GM21367 (cell line): ENCODE measurements at regions not wholly inside any gene's neighbourhood (a gene's known extent, or its start where the extent isn't known, plus 50 kb on each side); places are given as distances from the start of the nearest gene placed in this dataset.

ENCODE experiments used
- ATAC-seq: cut with Tn5 transposase; IDR thresholded peaks from one replicate; pipeline ENCODE4 v1.9.1; 2021; ENCODE audit not compliant: unreplicated experiment

DNA sequence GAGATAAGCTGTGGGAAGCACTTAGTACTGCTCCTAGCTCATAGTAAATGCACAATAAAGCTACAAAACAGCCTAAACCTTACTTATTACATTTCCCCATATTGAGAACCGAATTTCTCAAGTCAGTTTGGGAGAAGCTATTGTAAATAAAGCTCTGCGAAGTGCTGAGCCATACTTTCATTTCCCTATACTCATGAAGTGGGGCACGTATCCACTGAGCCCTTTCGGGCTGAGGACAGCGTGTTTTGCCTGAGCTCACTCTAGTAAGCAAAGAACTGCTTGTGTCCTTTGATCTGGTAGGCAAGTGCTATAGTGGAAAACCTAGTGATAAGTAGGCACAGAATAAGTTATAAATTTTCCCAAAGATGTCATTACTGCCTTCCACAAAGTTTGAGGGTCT, 165.0 kb downstream of the RSL24D1 start:
- ATAC-seq: no peak

DNA sequence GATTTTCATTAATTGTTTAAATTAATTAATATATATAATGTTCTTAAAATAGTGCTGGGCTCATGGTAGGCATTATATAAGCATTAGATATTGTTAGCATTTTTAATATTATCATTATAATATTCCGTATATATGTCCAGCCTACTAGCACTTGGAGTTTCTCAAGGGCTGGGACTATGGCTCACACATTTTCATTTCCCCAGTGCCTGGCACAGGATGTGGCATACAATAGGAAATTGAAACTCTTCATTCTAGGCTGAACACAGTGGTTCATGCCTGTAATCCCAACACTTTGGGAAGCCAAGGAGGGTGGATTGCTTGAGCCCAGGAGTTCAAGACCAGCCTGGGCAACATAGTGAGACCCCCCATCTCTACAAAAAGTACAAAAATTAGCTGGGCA, 170.4 kb downstream of the RSL24D1 start:
- no peak for ATAC-seq

DNA sequence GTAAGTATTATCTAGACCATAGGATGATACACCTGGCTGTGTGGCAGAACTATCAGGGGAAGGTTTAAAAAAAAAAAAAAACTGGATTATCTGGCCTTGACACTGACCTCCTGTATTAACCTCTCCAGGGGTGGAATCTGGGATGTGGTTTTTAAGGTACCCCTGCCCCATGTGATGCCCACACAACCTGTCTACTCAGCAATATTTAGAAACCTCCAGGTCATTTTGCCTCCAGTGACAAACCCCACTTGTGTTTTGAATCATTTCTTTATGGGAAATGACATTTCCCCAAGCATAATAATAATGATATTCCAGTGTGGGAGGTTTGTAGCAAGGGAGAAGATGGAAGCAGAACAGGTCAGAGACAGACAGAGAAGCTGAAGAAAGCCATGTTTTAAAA, 179.1 kb downstream of the RSL24D1 start:
- no peak for ATAC-seq

DNA sequence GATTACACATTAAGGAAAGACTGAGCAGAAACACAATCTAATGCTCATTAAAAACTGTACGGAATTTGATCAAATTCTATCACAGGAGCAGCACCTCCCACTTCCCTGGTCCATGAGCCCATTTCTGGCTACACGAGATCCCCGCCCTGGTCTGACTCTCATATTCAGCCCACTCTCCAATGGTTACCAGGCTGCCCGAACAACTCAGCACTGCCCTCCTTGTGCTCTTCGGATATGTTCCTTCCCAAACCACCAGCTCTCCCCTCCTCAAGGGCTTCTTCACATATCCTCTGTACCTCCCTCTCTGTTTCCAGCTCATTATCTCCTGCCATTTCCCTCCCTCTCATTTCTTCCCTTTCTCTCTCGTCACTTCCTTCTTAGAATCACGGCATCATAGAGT, 180.5 kb downstream of the RSL24D1 start:
- no peak for ATAC-seq

DNA sequence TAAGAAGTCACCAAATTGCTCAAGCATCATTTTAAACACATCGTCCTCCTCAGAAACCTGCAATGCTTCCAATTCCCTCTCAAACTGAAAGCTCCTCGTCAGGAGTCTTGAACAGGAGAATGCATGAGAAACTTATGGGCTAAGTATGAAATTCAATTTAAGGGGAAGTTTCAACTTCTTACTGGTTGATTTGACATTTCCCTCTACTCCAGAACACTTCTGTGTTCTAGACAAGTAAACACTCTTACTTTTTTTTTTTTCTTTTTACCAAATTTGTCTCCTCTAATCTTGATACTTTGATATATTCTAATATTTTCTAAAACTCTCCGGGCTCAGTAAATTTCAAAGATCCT, 181.7 kb downstream of the RSL24D1 start:
- no peak for ATAC-seq

DNA sequence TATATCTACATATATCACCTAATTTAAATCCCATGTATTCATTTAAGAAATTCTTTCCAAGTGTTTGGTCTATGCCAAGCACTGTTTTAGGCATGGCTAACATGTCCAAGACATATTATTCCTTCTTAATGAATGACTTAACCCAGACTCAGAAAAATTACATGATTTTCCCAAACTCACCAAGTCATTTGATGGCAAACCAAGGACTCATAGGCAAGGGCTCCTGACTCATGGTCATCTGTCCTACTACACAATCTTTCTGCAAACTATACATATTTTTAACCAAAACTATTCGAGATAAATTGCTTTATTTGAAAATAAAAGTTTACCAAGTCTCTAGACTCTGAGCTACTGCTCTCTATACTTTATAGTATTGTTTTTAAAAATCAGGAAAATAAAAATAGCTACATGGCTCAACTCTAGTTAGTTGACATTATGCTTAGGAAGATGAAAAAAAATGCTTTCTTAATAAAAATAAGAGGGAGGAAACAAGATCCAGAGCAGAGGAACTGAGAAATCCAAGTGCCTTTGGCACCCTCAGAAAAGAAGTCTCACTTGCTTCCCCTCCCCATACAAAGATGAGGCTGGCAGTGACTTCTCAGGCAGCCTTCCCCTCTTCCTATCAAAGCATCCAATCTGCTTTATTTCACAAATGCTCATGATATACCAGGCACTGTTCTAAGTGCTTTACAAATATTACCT, 182.2 kb downstream of the RSL24D1 start:
- ATAC-seq: no peak

DNA sequence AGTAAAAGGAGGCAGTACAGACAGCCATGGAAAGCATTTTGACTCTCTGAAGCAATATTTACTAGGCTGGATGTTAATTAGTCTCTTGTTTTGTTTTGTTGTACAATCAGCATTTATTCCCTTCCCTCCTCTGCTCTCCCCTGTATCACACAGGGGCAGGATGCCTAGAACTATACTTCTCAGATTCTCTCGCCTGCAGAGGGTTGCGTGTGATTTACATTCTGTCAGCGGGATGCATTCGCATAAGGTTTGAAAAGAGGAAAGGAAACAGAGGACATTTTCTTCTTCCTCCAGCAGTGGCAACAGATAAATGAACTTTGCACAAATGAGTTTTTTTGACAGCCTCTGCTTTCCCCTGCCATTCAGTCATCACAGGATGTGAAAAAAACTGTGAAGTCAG, 188.3 kb downstream of the RSL24D1 start:
- no peak for ATAC-seq

DNA sequence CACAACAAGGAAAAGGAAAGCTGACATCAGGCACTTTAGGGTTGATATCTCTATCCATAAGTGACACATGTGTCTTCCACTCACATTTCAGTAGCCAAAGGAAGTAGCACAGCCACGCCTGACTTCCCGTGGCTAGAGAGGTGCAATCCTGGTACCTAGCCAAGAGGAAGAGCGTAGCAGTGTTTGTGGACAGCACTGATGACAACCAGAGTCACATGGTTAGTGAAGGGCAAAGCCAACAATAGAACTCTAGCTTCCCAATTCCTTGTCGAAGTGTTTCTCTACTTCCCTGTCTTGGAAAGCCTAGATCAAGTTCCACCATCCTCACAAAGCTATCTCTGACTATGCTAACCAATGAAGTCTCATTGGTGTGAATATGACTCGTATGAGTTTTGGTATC, 189.2 kb downstream of the RSL24D1 start:
- ATAC-seq: no peak

DNA sequence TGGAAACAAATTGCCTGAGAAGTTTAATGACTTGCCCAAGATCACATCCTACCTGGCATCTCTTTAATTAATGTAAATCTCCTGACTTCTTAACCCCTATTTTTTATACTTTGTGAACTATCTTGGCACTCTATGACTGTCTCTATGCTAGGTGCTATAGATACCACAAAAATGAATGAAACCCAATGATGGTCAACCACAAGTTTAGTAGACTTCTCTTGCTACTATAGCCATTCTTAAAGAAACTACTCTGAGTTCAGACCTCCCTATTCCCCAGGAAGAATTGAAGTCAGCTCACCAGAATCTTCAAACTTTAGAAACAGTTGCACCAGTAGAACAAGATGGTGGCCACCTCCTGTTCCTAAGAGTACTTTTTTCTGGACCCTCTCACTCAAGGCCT, 191.1 kb downstream of the RSL24D1 start:
- no peak for ATAC-seq

DNA sequence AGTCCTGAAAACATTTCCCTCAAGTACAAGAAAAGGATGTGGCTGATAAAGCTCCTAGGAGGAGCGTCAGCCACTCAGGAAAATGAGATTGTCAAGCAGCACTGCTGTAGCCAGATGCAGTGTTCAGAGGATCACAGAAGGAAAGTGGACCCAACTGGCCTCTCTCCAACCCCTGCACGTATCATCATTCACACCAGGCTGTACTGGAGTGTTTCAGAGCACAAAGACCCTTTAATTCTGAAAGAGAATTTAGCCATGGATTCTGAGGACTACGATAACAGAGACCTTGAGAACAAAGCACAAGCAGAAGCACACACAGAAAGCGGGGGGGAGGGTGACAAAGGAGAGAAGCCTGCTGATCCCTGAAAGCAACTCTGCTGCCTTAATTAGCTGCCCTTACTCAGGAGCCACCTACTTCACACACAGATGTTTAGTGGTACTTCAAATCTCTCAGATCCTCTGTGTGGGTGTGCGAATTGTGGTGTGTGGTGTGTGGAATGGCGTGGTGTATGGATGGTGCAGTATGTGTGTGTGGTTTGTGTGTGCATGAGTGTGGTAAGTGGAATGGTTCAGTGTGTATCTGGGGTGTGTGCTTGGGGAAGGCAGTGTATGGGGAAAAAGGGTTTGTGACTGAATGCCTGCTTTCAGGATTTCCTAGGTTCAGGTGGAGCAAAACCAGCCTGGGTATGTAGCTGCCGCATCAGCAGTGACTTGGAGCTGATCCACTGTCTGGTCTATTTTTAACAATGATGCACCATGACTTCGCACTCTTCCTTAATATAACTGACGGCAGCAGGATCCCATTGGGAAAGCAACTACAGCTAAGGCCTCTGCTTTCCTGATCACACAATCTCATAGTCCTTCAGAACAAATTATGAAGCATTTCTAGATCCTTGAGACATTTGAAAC, 192.5 kb downstream of the RSL24D1 start:
- no peak for ATAC-seq

DNA sequence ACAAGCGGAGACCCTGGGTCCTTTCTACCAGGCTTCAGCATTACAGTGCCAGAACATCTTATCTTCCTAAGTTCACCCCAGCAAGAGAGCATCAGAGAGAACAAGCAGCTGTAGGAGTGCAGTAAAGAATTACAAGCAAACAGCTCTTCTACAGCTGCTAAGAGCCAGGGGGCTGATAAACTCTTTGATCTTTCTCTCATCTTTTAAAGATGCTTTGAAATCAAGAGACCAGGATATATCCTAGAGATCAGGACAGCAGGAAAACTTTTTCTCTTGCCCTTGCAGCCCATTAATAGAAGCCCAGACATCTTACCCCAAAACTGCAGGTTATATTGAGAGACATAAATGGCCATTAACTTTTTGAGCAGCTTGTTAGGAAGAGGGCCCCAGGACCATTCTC, 198.1 kb downstream of the RSL24D1 start:
- ATAC-seq: no peak

DNA sequence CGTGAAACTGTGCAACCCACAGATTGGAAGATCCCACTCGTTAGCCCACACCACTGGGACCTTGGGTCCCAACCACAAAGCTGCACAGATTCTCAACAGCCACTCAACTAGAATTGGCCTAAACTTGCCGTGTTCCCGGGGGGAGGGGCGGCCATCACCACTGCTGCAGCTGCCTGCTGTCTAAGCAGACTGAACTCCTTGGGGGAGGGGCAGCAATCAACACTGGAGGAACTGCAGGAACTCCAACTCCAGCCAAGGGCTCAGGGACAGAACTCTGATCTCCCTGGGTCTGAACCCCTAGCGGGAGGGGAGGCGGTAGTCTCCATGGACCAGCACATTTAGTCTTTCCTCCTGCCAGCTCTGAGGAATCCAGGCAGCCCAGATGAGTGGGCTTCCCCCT, 205.9 kb downstream of the RSL24D1 start:
- no peak for ATAC-seq

DNA sequence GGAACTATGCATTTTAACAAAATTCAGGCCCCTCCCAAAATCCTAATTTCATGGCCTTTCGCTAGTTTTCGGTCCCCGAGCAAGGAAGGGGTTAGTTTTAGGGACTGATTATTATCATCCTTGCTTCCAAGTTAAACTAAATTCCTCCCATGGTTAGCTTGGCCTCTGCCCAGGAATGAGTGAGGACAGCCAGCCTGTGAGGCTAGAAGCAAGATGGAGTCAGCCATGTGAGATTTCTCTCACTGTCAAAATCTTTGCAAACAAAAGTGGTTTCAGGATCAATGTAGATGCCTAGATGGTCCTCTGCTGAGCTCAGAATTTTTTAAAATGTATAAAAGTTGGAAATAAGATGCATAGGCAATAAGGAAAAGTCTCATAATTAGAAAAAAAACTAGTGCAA, 208.9 kb downstream of the RSL24D1 start:
- no peak for ATAC-seq

DNA sequence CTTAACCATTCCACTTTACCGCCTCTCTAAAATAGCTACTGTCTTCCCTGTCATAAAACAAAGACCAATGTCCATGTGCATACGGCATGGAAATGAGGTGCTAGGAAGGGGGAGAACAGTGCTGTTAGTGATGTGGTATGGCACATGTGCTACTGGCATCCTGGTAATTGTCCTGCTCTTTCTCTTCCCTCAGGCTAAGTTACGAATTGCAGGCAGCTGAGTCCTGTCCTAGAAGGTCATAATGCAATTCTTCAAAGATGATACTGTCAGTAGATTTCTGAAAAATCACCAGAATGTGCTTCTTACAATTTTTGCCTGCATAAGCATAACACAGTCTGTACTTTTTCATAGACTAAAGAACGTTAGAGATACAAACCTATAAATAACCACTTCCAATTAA, 216.8 kb downstream of the RSL24D1 start:
- ATAC-seq: no peak

DNA sequence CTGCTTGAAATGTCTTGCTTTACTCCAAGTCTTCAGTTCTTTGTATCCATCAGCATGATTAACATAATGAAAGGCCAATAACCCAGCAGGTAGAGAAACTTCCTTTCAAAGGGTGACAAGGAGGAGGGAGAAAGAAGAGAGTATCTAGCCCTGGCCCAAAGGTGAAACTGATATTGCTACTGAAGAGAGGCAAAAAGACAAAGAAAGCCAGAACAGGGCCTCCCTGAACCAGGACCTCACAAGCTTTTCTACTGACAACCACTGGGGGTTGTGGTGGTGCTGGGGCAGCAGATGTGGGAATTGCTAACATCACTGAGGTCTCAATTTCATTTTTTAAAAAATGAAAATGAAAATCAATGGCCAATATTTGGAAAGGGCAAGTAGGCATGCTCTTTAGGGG, 234.1 kb downstream of the RSL24D1 start:
- no peak for ATAC-seq

DNA sequence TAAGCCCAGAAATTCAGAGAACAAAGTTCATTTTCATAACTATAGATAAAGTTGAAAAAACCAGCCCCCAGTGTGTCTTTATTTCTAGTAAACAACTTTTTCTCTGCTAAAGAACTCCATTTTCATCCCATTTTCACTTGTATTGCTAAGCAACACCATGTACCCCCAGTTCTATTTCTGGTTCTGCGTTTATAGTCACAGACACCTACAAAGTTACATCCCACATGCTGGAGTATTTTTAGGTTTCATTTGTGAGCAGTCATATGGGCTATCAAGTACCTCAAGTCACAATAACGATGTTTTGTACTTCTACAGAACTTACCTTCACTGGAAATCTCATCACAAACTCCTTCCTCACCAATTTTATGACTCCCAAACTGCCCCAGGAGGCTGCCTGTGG, 236.5 kb downstream of the RSL24D1 start:
- no peak for ATAC-seq

DNA sequence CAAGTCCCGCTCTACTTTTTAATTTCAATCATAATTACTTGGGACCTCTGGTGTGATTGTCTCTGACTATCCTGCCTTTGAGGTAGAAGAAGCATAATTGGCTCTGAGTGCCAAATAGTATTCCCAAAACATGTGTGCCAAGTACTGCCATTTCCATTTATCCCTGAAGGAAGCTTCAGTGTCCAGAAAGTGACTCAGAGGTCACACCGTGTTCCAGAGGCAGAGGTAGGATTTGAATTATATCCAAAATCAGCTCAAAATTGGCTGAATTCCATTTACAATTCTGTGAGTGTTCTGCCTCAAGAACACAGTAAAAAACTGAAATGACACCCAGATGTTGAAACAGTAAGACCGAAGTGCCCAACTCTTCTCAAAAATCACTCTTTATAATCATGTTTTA, 255.3 kb downstream of the RSL24D1 start:
- no peak for ATAC-seq

DNA sequence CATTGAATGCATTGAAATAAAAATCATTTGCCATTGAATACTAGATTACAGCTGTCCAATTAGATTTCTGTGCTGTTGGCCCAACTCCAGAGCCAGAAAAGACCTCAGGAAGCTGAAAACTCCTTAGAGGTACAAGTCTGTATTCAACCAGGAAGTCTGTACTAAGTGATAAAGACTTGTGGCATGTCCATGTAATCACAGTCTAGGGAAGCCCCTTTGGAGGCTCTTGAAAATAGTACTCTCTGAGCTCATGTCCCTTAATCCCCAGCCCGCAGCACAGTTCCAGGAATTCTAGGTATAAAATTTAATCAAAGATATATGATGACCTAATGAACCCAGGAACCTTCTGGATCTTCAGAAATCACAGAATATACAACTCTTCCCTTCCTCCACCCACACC, 279.4 kb downstream of the RSL24D1 start:
- no peak for ATAC-seq

DNA sequence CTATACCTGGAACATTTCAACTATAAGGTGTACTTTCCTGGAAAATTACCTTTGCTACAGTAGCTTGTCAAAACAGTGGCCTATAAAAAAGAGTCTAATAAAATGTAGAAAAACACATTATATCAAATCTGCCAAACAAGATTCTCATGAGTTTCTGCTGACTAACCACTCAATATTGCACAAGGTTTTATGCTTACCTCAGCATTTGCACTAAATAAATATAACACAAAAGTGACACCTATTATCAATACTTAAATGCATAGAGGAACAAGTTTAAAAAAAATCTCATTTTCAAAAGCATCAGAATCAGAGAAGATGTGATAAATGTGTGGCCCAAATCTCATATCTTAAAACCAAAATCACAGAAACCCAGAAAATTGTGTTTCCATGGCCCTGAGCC, 281.4 kb downstream of the RSL24D1 start:
- no peak for ATAC-seq

DNA sequence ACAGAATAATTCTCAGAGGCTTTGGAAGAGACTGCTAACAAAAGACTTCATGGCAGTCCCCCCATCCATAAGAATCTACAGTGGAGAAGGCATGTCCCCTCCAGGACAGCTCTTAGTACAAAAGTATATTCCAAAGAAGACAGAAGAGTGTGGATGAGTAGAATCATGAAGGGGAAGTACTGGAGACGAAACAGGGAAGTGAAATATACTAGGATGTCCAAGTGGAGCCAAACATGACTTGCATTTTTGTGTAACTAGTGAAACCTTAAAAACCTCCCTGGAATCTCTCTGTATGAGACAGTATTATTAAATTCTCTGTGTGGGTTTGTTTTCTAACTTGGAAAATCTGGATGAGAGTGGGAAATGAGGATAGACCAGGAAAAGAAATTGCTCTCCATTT, 312.4 kb downstream of the RSL24D1 start:
- no peak for ATAC-seq

DNA sequence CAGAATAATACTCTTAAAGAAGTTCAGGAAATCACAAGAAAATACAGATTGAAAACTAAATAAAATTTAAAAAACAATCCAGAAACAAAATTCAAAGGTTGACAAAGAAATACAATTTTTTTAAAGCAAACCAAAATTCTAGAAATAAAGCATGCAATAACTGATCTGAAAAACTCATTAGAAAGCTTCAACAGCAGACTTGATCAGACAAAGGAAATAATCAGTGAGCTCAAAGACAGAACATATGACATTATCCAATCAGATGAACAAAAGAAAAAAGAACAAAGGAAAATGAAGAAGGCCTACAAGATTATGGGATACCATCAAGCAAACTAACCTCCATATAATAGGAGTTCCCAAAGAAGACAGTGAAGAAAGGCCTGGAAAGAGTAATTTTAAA, 336.8 kb downstream of the RSL24D1 start:
- ATAC-seq: no peak

DNA sequence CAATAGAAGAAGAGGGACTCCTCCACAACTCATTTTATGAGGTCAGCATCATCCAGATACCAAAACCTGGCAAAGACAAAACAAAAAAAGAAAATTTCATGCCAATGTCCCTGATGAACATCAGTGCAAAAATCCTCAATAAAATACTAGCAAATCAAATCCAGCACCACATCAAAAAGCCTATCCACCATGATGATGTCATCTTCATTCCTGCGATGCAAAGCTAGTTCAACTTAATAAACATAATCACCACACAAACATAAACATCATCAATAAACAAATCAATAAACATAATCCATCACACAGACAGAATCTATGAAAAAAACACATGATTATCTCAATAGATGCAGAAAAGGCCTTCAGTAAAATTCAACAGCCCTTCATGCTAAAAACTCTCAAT, 342.1 kb downstream of the RSL24D1 start:
- no peak for ATAC-seq

DNA sequence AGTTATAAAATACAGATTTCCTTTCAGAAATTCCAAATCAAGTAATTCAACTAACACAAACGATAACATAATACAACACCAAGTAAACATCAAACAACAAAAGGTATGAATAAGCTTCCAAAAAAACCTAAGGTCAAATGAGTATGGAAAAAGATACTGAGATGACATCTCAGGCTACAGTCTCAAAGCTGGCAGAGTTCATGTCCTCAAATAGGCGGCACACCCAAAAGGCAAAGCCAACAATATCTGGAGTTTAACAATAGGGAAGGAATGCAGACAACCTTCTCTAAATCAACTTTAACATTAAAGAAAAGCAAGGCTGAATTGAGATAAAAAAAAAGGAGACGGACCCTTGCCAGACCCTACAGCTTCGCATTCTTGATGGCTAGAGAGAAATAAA, 346.6 kb downstream of the RSL24D1 start:
- ATAC-seq: no peak
